SIG-M5 (cell line): ENCODE measurements at regions not wholly inside any gene's neighbourhood (a gene's known extent, or its start where the extent isn't known, plus 50 kb on each side); places are given as distances from the start of the nearest gene placed in this dataset.
"Not testable (repeated sequence)": the region's sequence is repeated elsewhere in the genome, so short reads cannot be mapped to it uniquely, and the experiment has no call there.

ENCODE experiments used
- DNase-seq: peaks from one replicate; lab custom pipeline; 2025; lab: John Stamatoyannopoulos, UW

DNA sequence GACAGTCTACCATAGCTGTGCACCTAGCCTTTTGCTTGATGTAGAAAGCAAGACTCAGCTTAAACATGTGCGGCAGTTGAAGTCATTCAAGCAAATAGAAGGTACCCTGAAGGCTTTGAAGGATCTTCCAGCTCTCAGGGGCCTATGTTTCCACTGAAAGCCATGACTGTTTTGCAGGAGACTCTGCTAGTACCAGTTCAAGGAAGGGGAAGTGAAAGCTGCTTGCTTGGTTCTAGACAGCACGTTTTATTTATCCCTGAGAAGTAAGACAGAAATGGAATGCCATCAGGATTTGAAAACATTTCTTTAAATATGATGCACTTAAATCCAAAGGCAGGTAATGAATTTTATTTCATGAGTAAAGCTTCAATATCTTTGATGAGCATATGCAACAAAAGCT is 311.4 kb downstream of the PDCD6IP start:
- DNase-seq, result no peak

DNA sequence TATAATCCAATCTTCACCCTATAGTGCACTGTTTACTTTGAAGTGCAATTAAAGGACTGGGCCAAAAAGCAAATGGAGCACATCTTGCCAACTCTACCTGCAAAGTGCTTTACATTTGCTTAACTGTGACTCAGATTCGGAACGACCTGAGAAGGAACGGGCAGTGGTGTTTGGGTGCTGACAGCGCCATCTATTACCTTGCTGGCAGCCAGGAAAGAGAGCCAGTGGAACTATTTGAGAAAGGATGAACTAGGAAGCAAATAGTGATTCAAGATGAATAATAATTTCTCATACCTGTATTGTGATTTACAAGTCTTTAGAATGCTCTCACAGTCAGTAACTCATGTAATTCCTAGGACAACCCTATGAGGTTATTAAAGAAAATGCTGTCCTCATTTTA is 312.9 kb downstream of the PDCD6IP start:
- no peak for DNase-seq

DNA sequence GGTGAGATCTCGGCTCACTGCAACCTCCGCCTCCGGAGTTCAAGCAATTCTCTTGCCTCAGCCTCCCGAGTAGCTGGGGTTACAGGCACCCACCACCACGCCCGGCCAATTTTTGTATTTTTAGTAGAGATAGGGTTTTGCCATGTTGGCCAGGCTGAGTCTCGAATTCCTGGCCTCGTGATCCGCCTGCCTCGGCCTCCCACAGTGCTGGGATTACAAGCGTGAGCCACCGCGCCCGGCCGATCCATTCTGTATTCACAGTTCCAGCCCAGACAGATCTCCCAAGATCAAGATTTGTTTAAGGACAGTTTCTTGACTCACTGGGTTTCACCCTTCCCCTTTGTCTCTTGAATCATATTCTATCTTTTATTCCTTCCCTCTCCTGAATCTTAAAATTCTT is 313.8 kb downstream of the PDCD6IP start:
- not testable (repeated sequence) for DNase-seq

DNA sequence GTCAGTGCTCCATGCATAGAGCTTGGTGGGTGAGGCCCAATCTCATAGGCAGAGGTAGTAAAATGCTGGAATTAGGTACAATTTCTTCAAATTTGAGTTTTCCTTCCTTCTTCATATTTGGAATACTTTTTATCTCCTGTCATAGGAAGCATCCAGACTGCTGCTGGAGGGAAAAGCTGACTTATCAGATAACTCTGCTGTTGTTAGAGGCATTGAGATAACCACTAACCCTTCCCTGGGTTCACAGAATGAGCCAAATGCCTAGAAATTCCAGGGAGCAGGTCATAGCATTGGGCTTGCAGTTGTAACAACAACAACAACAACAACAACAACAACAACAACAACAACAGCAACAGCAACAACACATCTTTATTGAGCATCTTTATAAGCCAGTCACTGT is 332.7 kb downstream of the PDCD6IP start:
- DNase-seq, result no peak

DNA sequence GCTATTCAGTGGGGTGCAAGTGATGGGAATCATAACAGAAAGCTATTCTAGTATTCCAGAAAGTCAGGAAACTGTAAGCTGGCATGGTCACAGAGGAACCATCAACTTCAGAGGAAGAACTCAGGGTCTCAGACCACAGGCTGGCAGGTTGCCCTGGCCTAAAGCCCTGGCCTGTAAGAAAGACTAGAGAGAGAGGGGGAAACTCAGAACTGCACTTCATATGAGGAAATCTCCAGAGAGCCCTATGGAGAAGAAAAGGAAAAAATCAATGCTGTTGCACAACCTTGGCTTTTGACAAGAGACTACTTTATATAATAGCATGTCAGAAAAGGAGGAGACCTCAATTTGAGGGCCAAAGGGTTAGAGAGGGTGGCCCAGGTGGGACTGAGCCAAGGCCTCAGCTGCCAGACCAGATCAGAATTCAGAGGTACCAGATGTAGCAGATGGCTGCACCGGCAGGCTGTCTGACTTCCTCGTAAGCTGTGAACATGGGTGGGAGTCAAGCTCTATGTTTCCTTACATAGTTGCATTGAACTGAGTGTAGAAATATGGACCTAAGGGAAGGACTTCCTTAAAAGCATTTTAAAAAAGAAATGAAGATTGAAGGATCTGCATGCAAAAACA is 333.8 kb downstream of the PDCD6IP start:
- no peak for DNase-seq

DNA sequence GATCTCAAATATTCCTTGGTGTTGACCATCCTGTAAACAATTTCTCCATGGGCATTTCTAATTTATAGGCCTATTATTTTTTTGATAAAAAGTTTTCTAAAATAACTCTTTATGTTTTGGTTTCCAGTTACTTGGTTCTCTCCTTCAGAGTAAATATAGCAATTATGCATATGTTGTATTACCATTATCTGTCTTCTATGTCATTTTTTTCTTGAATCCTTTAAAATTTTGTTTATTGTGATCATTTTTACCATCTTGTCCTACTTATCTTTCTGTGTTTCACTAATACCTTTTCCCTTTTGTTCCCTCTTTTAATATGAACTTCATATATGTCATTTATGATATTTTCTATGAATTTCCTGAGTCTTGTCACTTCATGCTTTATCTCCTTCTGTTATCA is 341.1 kb downstream of the PDCD6IP start:
- DNase-seq, result no peak

DNA sequence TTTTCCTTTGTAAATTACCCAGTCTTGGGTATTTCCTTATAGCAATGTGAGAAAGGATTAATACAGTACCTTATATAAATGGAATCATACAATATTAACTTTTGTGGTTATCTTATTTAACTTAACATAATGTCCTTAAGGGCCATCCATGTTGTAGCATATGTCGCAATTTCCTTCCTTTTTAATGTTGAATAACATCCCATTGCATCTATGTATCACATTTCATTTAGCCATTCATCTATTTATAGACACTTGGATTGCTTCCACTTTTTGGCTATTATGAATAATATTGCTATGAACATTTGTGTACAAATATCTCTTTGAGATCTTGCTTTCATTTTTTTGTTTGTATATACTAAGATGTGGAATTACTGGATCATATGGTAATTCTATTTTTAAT is 342.2 kb downstream of the PDCD6IP start:
- no peak for DNase-seq

DNA sequence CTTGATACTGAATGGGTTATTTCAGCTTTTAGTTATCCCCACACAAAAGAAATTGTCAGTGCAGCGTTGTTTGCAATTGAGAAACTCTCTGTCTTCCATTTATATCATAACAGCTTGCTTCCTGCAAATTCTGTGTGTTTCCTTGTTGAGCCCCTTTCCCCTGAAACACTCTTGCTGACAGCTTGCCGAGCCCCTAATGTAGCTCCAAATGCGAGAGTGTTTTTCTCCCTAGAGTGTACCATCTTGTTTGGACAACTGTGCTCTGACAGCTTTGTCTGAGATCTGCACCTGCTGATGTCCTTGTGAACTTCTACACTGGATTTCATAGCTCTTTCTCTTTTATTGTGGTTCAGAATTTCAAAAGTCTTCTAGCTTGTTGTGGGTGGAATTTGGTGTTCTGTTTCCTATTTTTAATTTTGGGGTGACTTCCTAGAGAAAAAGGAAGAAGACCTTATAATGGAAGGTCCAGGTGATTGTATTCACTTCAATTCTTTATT is 343.5 kb downstream of the PDCD6IP start:
- no peak for DNase-seq

DNA sequence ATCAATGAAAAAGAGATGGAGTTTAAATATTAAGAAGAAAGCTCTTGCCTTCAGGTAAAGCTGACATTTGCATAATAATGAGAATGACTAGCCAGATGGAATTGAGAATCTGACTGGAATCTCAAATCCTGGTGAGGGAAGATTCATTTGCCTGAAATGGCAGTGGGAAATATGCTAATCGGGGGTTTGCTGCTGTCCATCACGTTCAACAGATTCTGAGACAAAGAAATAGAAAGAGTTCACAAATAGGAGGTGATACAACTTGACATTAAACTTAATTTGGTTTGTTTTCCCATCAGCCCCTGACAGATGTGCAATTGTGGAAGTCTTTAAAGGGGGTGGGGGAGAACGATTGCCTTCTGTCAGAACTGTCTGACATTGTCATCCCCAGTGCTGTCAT is 347.4 kb downstream of the PDCD6IP start:
- no peak for DNase-seq

DNA sequence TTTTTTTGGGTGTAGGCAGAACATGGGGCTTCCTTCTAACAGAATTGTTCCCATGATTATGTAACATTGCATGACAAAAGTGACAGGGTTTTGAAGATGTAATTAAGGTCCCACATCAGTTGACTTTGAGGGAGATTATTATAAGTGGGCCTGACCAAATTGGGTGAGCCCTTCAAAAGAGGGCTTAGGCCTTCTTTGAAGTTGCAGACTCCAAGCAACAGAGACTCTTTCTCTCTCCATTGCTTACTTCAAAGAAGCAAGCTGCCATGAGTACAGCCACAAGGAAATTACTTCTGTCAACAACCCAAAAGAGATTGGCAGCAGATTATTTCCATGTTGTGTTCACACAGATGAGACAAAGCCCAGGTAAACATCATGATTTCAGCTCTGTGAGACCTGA is 348.2 kb downstream of the PDCD6IP start:
- DNase-seq, result no peak

DNA sequence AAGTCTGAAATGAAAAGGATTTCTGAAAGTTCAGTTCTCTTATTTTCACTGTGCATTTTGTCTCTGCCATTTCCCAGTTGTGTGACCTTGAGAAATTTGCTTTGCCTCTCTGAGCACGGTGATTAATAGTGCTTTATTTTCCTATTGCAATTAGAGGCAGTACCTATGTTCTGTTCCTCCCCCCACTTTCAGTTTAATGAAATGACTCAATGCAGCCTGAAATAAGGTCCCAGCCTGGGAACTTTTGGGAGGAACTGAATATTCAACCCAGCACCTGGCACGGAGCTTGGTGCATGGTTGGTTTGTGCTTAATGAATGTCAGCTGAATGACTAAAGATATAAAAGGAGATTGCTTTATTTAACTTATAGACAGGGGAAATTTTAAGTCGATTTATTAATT is 352.6 kb downstream of the PDCD6IP start:
- DNase-seq, result no peak

DNA sequence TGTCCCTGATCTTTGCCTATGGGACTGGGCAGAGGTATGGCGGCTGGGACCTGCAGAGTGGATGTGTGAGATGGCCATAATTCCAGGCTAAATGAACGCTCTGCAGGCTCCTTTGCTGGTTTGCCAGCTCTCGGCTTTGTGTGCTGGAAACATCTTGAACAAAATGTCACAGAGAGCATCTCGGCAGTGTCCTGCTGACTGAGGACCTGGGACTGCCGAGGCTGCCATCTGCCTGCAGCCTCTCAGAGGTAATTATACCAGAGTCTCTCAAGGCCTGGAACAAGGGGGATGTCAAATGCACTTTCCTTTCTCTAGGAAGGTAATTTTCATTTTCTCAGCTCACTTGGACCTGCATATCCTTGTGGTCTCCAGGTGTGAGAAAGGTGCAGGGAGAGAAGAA is 354.2 kb downstream of the PDCD6IP start:
- DNase-seq, result no peak

DNA sequence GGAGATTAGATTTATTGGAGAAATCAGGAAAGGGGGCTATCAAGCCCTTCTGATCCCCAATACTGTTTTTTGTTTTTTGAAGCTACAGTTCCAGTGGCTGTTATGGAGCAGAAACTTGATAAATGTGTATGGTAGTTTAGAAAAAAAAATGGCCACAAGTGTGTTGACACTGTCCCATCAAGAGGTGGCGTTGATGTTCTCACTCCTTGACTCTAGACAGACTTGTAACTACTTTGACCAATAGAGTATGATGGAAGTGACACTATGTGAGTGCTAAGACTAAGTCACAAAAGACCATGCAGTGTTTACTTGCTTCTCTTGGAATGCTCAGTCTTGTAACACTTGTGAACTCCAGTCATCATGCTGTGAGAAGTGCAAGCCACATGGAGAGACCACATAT is 356.7 kb downstream of the PDCD6IP start:
- no peak for DNase-seq

DNA sequence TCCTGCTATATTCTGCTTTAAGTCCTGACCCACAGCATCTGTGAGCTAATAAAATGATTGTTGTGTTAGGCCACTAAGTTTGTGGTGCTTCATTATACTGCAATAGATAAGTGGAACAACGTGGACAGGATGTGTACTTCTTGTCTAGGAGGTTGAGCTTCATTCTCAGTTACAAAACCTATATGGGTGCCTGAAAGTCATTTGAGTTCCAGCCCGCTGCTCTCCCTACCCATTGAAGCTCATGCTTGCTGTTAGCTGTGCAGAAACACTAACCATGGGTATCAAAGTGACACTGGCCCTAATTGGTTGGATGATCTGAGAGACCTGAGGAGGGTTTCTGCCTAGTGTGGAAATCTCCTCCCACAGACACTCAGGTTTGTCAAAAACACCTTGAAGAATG is 357.2 kb downstream of the PDCD6IP start:
- no peak for DNase-seq

DNA sequence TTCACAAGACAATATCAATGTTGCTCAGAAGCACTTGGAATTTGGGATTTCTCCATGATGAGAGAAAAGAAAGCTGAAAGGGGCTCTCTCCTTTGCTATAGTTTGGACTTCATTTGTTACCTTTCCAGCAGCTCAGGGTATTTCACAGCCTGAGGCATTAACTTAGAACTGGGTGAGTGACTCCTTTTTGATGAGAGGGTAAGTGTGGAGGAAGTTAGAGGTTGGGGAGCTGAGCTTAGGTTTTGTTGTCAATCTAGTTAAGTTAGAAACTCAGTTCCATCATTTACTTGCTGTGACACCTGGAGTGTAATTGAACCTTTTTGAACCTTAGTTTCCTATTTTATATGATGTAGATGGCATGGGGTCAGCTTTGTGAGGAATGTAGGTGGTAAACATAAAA is 359.1 kb downstream of the PDCD6IP start:
- no peak for DNase-seq

DNA sequence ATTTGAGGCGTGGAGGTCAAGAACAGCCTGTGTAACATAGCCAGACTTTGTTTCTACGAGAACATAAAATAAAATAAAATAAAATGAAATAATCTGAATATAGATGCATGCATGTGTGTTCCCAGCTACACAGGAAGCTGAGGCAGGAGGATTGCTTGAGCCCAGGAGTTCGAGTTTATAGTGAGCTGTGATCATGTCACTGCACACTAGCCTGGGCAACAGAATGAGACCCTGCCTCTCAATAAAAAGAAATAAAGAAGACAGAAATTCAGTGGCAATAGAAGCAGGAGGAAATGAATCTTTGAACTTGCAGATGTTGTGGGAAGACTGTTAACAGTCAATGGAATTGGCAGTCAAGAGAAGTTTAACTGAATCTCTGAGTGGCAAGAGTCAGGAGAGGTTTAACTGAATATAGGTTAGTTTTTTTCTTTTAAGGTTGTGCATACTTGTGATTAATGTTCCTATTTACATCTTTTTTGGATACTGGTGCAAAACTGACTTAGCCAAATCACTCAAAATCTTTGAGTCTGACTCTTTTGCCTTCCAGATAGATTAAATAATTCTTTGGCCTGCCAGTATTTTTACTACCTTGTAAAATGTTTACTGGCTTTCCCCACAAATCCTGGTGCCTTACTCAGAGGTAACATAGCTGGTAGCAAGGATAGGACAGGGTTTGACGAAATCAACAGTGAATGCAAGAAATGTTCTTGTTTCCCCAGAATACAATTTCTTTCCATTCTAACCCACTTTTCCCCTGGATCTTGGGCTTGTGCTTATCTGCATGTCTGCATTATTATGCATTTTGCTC is 361.4 kb downstream of the PDCD6IP start:
- no peak for DNase-seq

DNA sequence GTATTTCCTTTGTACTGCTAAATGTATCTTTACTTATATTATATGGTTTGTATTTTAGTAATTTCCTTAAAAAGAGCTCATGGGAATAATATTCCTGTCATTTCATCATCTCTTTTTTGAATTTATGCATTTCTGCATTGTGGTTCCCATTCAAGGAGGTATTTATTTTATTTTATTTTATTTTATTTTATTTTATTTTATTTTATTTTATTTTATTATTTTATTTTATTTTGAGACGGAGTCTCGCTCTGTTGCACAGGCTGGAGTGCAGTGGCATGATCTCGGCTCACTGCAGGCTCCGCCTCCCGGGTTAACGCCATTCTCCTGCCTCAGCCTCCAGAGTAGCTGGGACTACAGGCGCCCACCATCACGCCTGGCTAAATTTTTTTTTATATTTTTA is 371.2 kb downstream of the PDCD6IP start:
- DNase-seq, result not testable (repeated sequence)

DNA sequence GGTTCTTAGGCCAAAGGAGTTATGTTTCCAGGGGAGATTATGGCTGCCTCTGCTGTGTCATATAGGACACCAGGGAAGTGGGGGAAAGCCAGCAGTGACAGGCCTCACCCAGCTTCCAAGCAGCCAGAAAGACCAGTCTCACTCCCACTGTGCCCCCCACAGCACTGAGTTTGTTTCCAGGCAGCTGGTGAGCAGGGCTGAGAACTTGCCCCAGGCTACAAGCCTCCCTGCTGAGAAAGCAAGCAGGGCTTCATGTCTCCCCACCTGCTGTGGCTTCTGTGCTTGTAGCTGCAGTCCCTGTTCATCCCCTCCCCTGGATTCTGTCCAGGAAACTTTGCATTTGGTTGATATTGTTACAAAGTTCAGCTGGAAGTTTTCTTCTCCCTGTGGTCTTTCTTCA is 376.3 kb downstream of the PDCD6IP start:
- DNase-seq, result no peak

DNA sequence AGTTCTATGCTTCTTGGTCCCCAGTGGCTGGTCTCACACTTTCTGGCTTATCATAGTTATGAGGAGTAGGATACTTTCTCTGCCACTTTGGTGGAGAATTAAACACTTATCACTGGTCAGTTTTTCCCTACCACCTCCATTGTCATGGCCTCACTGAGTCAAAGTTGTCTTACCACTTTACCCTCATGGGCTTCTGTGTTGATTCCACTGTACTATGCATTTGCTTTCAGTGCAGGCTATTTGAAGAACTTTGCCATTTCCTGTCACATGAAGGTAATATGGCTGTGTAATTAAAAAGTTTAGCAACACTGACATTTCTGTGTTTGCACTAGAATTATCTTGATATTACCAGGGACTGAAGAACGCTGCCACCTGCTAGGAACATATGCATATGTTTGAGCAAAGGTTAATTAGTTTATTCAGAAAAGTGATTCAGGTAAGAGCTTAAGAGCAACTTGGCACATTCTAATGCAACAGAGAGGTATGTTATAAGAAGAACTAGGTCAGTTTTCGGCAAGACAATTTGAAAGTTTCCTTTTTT is 377.3 kb downstream of the PDCD6IP start:
- DNase-seq, result no peak

DNA sequence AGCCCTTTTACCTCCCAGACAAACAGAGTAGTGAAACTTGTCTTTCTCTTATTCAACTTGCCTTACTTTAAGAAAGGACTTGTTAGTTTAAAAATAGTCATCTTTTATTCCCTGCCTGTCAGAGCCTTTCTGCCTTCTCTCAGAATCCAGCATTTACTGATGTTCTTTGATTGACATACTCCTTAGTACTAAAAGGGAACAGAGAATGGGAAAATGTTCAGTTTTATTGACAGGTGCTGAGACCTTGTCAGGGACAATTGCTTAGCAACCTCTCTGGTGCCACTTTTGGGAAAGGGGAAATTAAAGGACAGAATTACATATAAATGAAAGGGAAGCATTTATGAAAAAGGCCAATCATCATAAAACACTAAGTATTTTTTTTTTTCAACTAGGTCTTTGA is 378.3 kb downstream of the PDCD6IP start:
- no peak for DNase-seq

DNA sequence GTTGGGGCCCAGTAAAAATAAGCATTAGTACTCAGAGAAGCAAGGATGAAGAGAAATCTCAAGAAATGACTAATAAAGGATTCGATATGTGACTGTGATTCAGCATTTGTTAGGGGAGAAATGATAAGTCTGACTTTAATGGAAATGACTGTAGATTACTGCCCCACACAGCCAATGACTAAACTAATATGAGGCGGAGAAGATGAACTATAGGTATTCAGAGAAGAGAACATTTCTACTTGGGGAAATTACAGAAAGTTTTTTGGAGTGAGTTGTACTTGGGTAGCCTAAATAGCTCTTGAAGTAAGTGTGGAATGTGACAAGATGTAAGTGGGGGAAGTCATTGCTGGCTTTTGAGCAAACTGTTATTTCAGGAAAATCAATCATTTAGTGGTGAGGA is 380.0 kb downstream of the PDCD6IP start:
- DNase-seq, result no peak

DNA sequence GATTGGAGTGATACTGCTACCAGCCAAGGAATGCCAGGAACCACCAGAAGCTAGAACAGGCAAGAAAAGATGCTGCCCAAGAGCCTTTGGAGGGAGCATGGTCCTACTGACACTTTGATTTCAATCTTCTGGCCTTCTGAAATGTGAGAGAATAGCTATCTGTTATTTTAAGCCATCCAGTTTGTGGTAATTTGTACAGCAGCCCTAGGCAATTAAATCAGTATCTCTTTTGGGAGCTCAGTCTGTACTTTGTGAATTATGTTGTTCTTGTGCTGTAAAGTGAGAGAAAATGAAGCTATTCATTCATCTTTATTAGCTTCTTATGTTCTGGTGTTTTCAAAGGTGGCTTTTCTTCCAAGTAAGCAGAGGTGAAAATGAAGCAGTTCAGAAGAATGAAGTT is 381.3 kb downstream of the PDCD6IP start:
- DNase-seq, result no peak

DNA sequence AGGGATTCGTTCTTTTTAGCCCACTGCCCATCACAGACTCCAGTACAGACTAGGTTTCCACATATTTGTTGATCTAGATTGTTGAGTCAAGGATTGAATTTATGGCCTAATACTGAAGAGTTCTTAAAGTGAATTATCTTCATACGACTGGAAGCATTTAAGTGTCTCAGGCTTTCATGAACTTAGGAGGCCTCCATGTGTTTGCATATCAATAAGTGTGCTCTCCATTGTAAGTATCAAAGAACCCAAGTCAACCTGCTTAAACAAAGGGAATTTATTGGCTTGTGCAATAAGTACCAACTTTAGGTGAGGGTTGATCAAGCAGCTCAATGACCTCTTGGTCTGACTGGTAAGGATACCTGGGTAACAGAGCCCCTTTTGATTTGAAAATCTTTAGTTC is 382.1 kb downstream of the PDCD6IP start:
- no peak for DNase-seq

DNA sequence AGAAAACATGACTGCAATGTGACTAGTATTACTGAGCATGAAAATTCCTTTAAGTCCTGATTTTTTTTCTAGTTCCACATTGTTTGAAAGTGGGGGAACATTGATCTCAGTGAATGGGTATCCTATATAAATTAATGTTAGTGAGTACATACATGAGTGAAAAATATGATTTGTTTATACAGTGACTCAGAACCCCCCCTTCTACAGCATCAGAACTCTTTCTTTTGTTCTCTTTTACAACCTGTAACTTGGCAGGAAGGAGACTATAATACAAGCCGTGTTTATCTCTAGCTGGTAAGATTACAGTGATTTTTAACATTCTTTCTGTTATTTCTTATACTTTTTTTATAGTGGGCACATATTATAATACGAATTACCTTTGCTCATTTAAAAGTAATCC is 384.7 kb downstream of the PDCD6IP start:
- no peak for DNase-seq
